GM18511 (cell line): ENCODE measurements at regions not wholly inside any gene's neighbourhood (a gene's known extent, or its start where the extent isn't known, plus 50 kb on each side); places are given as distances from the start of the nearest gene placed in this dataset.

ENCODE experiments used
- ATAC-seq: cut with Tn5 transposase; IDR thresholded peaks from one replicate; pipeline ENCODE4 v1.9.1; 2021; ENCODE audit warnings: mild to moderate bottlenecking, moderate library complexity; ENCODE audit not compliant: unreplicated experiment

DNA sequence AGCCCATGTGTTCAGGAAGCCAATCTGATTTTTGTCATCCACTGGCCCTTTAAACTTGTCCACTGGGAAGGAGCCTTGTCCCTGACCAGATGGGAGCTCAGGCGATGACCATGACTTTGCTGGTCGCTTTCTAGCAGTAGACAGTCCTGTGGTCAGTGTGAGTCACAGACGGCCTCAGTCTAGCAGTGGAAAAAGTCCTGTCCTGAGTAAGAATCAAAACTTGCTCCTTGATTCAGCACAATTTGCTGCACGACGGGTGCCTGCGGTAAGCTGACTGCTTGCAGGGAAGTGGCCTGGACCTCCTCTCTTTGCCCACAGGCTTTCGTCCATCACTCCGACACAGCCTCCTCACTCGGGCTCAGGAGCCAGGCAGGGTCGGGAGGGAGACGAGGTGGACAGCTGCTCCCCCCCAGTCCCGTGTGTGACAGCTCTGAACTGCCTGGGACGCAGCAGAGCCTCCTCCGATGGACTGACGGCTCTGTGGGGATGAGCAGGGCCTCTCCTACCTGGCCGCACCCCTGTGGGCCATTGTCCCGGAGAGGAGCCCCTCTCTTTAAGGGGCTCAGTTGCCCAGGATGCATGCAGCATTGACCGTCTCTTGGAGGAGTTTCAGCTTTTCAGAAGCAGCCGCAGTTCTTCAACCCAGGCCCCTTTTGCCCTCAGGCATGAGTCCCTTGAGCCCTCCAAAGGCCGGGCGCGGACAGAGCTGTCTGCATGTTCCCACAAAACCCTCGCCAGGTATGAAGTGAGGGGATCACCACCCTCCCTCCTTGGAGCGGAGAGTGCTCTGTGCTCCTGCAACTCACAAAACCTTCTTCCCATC, 209.2 kb downstream of the ANKRD60 start:
- ATAC-seq, result no peak

DNA sequence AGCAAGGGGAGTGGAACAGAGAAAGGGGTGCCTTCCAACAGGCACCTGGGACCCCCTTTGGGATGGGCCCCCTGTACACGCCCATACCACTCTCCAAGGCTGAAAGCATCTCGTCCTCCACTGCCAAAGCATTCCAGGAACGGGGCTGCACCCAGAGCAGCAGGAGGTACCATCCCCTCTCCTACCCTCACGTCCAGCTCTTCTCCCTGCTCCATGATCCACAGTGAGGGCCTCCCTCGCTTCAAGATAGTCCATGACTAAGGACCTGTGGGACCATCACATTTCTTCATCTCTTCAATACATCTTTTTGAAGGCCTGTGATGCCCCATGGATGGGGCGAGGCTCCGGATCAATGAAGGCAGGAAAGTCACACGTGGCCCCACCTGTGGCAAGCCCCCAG, 209.9 kb downstream of the ANKRD60 start:
- ATAC-seq, result no peak

DNA sequence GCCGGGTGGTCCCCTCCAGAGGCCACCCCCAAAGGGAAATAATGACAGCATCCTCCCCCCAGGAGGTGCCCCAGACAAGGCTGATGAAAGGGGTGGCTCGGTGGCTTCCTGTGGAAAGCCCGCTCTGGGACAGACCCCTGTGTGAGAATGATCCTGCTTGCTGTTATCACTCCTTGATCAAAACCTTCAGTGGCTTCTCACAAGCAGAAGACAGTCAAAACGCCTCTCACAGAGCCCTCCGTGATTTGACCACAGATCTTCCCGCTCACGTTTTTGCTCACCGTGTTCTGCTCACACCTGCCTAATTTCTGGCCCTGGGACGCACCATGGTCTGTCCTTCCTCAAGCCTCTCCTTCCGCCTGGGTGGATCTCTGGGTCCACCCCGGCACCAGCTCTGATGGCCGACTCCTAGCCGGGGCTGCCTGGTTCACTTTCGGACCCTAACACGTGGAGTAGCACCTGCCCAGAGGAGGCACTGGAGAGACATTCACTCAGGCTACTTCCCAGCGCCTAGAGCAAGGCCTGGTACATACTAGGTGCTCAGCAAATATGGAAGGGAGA, 210.4 kb downstream of the ANKRD60 start:
- ATAC-seq, result no peak

GRCh38 chr20:58017231-58017969, 211.1 kb downstream of the ANKRD60 start:
- no peak for ATAC-seq

- ATAC-seq, result no peak
These were observed 211.7 kb downstream of the ANKRD60 start for GRCh38 chr20:58016779-58017178.

DNA sequence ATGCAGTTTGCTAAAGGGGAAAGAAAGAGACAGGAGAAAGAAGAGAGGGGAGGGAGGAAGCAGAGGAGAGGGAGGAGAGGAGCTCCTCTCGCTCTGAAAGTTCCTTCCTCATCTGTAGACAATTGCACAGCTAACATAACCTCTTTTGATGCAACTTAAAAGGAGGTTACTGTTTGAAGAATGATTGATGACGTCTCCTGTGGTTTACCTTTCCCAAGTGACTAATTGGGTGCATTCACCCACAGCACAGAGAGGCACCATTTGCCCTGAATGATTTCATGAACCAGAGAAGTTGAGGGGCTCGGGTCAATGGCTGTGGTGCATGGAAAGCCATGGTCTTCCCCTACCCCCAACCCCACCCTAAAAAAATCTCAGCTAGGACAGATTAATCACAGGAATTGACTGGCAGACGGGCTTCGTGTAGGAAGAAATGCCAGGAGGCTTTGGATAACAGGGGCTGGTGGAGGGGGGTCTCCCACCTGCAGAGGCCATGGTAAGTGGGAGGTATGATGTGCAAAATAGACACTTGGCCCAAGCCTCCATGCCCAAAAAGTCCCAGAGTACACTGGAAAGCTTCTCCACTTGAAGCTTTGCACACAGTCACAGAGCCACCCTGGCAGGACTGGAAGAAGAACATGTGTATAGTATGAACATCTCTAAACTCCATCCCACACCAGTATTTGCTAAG, 213.7 kb downstream of the ANKRD60 start:
- ATAC-seq, result no peak

DNA sequence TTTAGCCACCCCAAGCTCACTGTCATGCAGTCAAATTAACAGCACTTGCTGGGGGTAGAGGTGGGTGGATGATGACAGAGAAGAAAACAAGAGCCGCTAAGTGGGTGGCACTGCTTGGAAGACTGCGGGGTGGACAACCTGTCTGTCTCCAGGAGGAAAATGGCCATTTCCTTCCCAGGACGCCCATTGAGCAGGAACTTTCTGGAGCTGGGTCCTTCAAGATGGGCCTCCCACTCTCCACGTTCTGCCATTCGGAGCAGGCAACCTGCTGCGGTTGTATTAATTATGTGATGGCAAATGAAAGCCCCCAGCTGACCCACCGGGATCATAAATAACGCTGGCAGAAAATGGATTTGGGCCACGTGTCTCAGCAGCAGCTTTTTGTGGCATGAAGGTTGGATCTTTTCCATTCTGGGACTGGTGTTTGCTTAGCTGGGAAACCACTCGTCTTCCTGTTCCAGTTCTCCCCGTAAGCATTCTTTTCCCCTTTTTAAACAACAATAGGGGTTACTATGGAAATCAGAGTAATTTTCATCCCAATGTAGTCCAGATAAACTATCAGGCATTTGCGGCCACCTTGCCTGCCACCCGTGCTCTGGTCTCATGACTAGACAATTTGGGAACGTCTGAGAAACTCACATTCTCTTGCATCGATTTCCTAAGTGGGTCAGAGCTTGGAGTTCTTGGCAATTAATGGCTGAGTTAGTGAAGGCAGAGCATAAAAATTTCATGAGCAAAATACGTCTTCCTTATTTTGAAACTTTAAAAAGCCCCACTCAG, 215.5 kb downstream of the ANKRD60 start:
- no peak for ATAC-seq

- no peak for ATAC-seq
These were observed 216.4 kb downstream of the ANKRD60 start for GRCh38 chr20:58011947-58012610.

DNA sequence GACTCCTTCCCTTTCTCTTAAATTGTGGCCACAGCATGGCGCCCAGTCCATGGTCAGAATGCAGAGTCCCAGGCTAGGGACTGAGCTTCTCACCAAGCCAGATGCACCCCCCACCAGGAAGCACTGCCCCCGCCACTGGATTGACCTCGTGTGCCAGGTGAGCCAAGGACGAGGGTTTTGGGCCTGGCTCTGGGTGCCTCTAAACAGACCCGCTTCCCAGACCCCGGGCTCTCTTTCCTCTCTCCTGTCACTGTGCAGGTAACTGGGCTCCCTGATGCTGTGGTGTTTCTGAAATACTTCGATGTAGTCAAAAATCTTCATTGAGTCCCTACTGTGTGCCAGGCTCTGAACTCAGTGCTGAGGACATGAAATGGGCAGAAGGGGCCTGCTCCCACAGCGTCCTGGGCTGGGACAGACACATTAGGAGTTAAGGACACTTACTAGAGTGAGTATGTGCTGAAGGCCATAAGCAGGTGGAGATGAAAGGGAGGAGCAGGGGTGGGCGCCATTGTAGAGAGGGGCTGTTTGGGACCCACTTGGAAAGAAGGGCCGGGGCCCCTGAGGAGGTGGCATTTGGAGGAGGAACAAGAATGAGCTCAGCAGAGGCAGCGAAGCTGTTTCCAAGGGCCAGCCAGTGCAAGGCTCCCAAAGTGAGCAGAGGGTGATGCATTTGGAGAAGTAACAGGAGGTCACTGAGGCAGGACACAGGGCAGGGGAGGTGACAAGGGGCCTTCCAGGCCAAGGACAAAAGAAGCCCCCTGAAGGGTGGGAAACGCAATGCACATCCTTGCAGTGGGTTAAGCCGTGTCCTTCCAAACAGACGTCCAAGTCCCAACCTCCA, 217.1 kb downstream of the ANKRD60 start:
- ATAC-seq, result no peak

DNA sequence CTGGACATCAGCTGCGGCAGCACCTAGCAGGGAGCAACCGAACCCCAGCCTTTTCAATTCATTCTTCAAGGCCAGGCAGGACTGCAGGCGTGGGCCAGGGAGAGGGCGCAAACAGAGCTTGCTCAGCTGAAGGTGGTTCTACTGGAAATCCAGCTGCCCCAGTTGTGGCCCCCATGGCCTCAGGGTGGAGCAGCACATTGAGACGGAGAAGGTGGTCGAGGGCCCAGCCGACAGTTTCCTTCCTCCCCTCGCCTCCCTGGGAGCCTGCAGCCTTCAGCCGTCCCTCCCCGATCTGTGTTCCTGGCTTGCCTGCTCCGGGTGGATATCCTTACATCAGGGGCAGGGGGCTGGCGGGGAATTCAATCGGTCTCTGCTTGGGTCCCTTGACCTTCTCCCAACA, 217.8 kb downstream of the ANKRD60 start:
- no peak for ATAC-seq

DNA sequence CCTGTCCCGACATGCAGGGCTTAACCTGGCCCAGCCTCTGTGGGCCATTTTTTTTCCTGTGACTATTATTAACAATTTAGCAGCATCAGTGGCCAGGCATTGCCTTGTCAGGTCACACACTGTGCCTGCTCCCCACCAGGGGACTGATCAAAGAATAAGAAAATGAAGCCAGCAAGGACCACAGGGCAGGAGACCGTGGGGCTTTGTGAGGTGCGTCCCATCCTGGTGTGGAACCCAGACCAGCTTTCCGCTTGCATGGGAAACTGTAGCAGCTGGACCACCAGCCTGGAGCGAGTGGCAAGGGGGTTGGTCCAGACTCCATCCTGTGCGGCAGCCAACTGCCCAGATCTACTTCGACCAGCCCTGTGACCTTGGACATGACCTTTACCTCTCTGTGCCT, 218.3 kb downstream of the ANKRD60 start:
- ATAC-seq, result no peak

GRCh38 chr20:58008866-58009265, 219.6 kb downstream of the ANKRD60 start:
- no peak for ATAC-seq

- no peak for ATAC-seq
These were observed 220.0 kb downstream of the ANKRD60 start for GRCh38 chr20:58008413-58008812.

DNA sequence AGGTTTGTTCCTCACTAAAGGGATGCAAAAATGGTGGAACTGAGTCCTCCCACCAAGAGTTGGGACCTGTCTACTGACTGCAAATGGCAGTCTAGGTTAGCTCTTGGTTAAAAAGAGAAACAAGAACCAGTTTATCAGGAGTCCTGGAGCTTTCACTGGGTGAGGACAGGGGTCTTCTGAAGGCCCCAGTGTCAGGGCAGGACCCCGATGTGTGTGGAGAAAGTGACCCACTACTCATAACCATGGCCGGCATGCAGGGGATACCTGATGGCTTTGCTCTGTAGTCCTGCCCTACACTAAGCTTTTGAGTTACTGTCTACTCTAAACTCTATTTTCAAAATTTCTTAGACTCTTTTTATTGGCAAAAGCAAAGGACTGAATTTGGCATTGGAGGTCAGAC, 220.5 kb downstream of the ANKRD60 start:
- ATAC-seq, result no peak

DNA sequence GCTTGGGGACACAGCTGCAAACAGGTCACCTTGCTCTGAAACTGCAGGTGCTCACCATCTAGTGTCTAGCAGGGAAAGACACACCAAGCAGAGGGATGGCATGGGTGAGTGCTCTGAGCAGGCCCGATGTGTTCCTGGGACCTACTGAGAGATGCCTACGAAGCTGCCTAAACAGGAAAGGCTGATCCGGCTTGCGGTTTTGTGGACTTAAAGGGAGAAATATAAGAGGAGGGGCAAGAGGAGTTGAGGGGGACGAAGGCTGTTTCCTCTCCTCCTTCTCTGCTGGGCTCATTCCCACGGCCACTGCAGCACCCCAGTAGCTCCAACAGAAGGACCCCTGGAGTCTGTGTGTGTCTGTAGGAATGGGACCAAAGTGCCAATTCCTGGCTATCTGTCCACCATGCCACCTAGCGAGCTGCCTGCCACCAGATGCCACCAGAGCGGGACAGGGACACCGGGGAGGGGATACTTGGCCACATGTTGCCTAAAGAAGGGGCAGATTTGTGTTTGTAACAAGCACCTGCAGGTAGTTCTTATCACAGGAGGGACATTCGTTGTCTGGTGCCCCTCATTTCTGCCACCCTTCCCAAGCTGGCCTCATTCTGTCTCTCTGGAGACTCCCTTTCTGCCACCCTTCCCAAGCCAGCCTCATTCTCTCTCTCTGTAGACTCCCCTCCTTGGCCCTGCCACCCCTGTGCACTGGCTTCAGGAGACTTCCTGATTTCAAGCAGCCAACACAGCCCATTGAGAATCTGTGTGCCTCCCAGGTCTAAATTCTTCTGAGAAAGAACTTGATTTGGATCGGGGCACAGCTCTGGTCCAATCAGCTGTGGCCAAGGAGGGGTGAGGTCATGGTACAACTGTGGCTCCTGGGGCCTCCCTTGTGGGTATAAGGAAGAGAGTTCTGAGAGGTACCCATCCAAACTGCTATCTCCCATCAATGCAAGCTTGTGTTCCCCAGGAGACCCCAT, 221.8 kb downstream of the ANKRD60 start:
- ATAC-seq, result no peak

DNA sequence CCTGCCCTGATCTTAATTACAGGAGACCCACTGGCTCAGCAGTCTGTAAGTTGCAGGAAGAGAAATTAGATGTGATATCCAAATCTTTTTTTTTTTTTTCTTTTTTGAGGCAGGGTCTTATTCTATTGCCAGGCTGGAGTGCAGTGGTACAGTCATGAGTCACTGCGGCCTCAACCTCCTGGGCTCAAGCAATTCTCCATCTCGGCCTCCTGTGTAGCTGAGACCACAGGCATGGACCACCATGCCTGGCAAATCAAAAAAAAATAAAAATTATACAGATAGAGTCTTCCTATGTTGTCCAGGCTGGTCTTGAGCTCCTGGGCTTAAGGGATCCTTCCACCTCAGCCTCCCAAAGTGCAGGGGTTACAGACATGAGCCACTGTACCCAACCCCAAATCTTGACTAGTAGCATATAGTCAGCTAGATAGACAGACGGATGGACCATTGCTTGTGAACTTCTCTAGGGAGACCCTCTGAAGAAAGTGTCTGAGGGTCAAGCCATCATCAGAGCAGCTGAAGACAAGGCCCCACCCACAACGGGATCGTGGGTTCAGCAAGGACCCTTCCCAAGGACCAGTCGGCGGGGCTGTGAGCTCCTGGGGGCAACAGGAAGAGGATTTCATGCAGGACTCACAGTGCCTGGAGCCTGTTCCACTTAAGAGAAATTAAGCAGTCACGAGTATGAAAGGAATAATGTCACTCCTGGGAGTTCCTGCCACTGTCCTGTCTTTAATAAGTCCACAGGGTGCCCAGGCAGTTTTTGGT, 222.7 kb downstream of the ANKRD60 start:
- ATAC-seq, result no peak

- no peak for ATAC-seq
These were observed 223.6 kb downstream of the ANKRD60 start for GRCh38 chr20:58004900-58005299.
